ENCODE measurements at regions not wholly inside any gene's neighbourhood (a gene's known extent, or its start where the extent isn't known, plus 50 kb on each side); places are given as distances from the start of the nearest gene placed in this dataset.

GRCh38 chr13:73902296-73902695 is 231.9 kb downstream of the KLF12 start:
- DNase-seq (ENCODE audit: extremely low read depth, low read depth): no peak

- no peak for DNase-seq (ENCODE audit: extremely low read depth, low read depth)
Measured at GRCh38 chr13:73901324-73902068, 232.7 kb downstream of the KLF12 start.

- no peak for DNase-seq (ENCODE audit: extremely low read depth, low read depth)
Measured at GRCh38 chr13:73900591-73900990, 233.6 kb downstream of the KLF12 start.

GRCh38 chr13:73898899-73899298 is 235.3 kb downstream of the KLF12 start:
- DNase-seq (ENCODE audit: extremely low read depth, low read depth): no peak

GRCh38 chr13:73898276-73898675 is 235.9 kb downstream of the KLF12 start:
- DNase-seq (ENCODE audit: extremely low read depth, low read depth): no peak

- no peak for DNase-seq (ENCODE audit: extremely low read depth, low read depth)
Measured at GRCh38 chr13:73894995-73895571, 239.1 kb downstream of the KLF12 start.

- DNase-seq (ENCODE audit: extremely low read depth, low read depth): no peak
Measured at GRCh38 chr13:73893833-73894232, 240.4 kb downstream of the KLF12 start.

GRCh38 chr13:73891805-73892204 is 242.4 kb downstream of the KLF12 start:
- no peak for DNase-seq (ENCODE audit: extremely low read depth, low read depth)

GRCh38 chr13:73883162-73883561 is 251.0 kb downstream of the KLF12 start:
- DNase-seq (ENCODE audit: extremely low read depth, low read depth): no peak

- DNase-seq (ENCODE audit: extremely low read depth, low read depth): no peak
Measured at GRCh38 chr13:73880365-73880764, 253.8 kb downstream of the KLF12 start.

- no peak for DNase-seq (ENCODE audit: extremely low read depth, low read depth)
Measured at GRCh38 chr13:73879346-73880015, 254.7 kb downstream of the KLF12 start.

- no peak for DNase-seq (ENCODE audit: extremely low read depth, low read depth)
Measured at GRCh38 chr13:73877399-73877798, 256.8 kb downstream of the KLF12 start.

- DNase-seq (ENCODE audit: extremely low read depth, low read depth): no peak
Measured at GRCh38 chr13:73876323-73876722, 257.9 kb downstream of the KLF12 start.

- no peak for DNase-seq (ENCODE audit: extremely low read depth, low read depth)
Measured at GRCh38 chr13:73873940-73874830, 260.0 kb downstream of the KLF12 start.

GRCh38 chr13:73872397-73872796 is 261.8 kb downstream of the KLF12 start:
- DNase-seq (ENCODE audit: extremely low read depth, low read depth): no peak

- DNase-seq (ENCODE audit: extremely low read depth, low read depth): no peak
Measured at GRCh38 chr13:73870970-73871935, 263.0 kb downstream of the KLF12 start.

GRCh38 chr13:73870036-73870741 is 264.0 kb downstream of the KLF12 start:
- no peak for DNase-seq (ENCODE audit: extremely low read depth, low read depth)

GRCh38 chr13:73865027-73865426 is 269.2 kb downstream of the KLF12 start:
- DNase-seq (ENCODE audit: extremely low read depth, low read depth): no peak

- no peak for DNase-seq (ENCODE audit: extremely low read depth, low read depth)
Measured at GRCh38 chr13:73861136-73861535, 273.1 kb downstream of the KLF12 start.

All from NCI-H460 (cell line).